HG03469 (cell line): ENCODE measurements at regions not wholly inside any gene's neighbourhood (a gene's known extent, or its start where the extent isn't known, plus 50 kb on each side); places are given as distances from the start of the nearest gene placed in this dataset.
A peak's percentile ranks its signal among the peaks of the same experiment; 100 is the strongest.

ENCODE experiments used
- ATAC-seq: cut with Tn5 transposase; IDR thresholded peaks from one replicate; pipeline ENCODE4 v1.9.1; 2021; ENCODE audit warnings: mild to moderate bottlenecking, moderate library complexity, moderate number of reproducible peaks; ENCODE audit not compliant: unreplicated experiment

- no peak for ATAC-seq
These were observed 569.0 kb upstream of the SORCS1 start for GRCh38 chr10:107733328-107734130.

GRCh38 chr10:107732045-107732444 is 567.5 kb upstream of the SORCS1 start:
- ATAC-seq: no peak

DNA sequence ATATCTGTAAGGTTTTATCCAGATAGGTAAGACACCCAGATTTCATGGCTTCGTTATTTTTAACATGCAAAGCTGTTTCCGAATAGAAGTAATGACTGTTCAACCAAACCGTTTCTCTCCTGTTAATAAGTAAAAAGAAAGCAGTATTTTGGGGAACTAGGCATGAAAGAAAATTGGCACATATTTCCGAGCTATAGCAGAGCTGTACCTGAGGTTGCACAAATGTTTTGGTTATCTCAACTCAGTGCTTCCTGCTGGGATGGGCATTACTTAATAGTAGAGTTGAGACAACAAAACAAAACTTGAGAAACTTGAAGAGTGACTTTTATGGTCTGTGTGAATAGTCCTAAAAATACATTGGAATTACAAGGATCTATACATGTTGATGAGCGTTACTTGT is 564.3 kb upstream of the SORCS1 start:
- no peak for ATAC-seq

DNA sequence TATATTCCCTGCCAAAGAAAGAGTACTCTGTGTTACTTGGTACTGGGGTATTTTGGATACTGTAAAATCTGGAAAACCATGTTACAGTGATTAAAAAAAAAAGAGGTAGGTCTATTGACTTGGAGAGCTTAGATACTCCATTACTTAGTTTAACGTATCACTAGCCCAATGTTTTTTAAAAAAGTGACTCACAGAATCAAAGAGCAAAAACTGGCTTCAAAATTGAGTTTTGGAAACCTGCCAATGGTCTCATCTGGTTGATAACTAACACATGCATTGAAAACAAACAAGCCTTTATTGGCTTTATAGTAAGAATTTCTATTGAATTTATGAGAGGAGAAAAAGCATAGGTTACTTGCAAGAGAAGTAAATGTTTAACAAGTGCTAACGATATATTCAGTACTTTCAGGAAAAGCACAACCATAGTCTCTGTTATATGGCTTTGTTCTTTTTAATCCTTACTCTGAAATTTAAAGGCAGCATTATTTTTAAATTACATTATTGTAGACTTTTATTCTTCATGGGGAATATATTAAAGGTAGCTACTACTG is 563.3 kb upstream of the SORCS1 start:
- no peak for ATAC-seq

DNA sequence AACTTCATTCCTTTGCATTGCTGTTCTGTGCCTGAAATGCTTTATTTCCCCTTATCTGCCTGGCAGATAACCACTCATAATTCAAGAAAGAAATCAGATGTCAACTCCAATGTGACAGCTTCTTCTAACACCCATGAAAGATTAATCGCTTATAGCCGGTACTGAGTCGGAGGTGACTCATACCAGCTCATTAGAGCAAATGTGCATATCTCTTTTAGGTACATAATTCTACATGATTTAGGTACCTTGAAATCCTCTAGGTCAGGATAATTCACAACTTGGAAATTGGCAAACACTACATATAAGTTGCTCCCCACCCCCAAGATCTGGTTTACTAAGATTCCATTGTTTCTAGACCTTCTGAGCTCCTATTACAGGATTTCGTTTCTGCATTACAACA is 554.4 kb upstream of the SORCS1 start:
- ATAC-seq: no peak

DNA sequence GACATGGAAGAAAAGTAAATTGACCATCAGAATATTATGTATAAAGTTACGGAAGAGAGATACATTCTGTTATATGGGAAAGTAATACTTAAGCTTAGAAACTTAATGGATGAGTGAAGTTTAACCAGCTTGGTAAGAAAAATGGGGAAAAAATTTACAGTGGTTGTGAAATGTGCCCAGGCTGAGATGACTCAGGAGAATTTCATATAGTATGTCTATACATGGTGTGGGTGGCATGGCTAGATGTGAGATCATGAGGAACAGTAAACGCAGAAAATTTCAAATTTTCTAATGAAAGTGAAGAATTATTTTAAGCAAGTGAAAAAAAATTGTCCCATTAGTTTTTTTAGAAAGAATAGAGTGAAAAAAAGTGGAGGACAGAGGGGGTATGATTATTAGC is 552.5 kb upstream of the SORCS1 start:
- no peak for ATAC-seq

DNA sequence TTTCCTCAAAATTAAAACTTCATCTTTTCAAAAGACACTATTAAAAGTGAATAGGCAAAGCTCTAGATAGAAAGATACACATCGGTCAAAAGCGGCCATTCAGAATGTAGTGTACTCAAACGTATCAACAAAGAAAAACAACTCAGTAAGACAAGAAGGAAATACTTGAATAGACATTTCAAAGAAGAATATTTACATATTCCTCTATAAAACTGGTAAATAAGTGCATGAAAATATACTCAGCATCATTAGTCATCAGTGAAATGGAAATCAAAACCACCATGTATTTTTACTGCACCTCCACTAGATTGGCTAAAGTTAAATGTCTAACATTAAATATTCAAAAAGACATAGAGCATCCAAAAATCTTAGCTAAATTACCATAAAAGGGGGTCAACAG is 551.1 kb upstream of the SORCS1 start:
- ATAC-seq: no peak

- ATAC-seq: no peak
These were observed 544.5 kb upstream of the SORCS1 start for GRCh38 chr10:107708981-107709380.

DNA sequence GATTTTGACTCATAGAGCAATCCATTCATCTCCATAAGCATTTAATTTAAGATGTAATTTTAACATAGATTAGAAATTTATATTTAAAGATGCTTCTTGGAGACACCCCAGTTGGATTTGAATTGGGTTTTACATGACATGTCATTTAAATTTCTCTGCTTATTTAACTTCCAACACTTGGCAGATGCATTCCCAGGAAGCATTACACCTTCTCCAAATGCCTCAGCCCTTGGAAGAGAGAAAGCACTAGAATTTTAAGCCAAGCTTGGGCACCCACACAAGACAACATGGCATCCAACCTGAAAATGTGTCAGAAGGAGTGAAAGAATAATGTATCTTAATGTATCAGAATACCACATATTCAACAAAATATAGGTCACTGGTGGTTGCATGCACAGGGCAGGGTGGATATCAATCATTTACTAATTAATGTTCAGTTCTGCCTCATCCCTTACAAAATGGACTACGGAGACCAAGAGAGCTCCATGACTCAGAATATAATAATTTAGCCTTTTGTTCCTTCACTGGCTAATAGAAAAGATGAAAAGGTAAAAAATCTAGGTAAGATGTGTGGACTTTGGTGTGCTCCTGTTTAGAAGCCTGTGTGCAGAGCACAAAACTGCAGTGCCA is 541.7 kb upstream of the SORCS1 start:
- no peak for ATAC-seq

- ATAC-seq: no peak
These were observed 537.4 kb upstream of the SORCS1 start for GRCh38 chr10:107701943-107702342.

DNA sequence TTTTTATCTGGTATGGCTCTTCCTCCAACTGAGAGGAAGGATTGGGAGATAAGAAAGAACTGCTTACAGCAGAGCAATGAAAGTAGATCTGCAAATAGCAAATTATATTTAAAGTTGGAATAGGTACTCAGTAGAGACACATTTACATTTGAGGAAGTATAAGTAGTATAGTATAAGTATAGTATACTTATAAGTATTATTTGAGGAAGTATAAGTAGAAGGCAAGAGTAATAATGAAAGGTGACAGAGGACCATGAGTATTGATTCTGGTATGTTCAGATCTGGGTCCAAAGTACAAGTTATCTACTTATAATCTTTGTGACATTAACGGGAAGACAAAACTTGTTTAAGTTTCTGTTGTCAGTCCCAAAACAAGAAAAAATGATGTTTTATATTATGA is 527.6 kb upstream of the SORCS1 start:
- no peak for ATAC-seq

DNA sequence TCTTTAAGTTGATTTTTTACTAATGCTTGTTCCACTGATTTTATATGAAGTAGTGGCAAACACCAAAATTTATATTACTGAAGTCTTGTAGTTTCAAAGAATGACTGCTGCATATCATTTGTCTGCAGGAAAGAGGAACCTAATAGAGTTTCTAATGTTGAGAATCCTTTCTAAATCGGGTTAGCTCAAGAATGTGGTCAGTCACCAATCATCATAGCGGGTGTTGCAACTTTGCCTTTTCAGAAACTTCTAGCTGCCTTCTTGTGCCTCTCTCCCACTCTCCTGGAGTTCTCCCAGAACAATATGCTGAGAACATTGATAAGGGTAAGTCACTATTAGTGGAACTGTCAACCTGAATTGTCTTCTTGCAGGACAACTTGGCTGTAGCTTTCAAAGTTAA is 524.8 kb upstream of the SORCS1 start:
- no peak for ATAC-seq

GRCh38 chr10:107687701-107688100 is 523.2 kb upstream of the SORCS1 start:
- ATAC-seq: no peak

- no peak for ATAC-seq
These were observed 521.6 kb upstream of the SORCS1 start for GRCh38 chr10:107686095-107686494.

GRCh38 chr10:107671960-107672359 is 507.5 kb upstream of the SORCS1 start:
- ATAC-seq: no peak

DNA sequence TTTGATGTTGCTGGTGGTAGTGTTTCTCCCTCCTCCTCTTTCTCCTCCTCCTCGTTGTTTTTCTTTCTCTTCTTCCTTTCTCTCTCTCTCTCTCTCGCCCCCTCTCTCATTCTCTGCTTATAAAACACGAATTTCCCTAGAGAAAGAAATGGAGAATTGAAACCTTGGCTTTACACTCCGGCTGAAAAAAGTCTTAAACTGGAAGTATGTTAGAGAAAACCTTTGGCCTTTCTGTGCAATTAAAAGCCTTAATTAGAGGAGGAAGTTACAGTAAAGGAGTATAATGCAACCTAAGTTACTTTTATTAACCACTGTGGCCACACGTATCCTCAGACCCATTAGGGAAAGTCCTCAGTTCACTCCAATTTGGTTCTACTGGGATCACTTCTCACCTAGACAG is 501.7 kb upstream of the SORCS1 start:
- ATAC-seq: no peak

GRCh38 chr10:107665459-107665858 is 501.0 kb upstream of the SORCS1 start:
- no peak for ATAC-seq

- no peak for ATAC-seq
These were observed 493.3 kb upstream of the SORCS1 start for GRCh38 chr10:107657851-107658250.

- ATAC-seq: no peak
These were observed 492.4 kb upstream of the SORCS1 start for GRCh38 chr10:107656932-107657331.

GRCh38 chr10:107653832-107654287 is 489.4 kb upstream of the SORCS1 start:
- peak; percentile 72 for ATAC-seq

GRCh38 chr10:107650939-107651338 is 486.4 kb upstream of the SORCS1 start:
- no peak for ATAC-seq

- ATAC-seq: no peak
These were observed 484.7 kb upstream of the SORCS1 start for GRCh38 chr10:107649249-107649648.
